GM21381 (cell line): ENCODE measurements at regions not wholly inside any gene's neighbourhood (a gene's known extent, or its start where the extent isn't known, plus 50 kb on each side); places are given as distances from the start of the nearest gene placed in this dataset.

Experiments used
- ATAC-seq: cut with Tn5 transposase; IDR thresholded peaks from one replicate; pipeline ENCODE4 v1.9.1; 2021; ENCODE audit warnings: mild to moderate bottlenecking, moderate library complexity; ENCODE audit not compliant: unreplicated experiment

DNA sequence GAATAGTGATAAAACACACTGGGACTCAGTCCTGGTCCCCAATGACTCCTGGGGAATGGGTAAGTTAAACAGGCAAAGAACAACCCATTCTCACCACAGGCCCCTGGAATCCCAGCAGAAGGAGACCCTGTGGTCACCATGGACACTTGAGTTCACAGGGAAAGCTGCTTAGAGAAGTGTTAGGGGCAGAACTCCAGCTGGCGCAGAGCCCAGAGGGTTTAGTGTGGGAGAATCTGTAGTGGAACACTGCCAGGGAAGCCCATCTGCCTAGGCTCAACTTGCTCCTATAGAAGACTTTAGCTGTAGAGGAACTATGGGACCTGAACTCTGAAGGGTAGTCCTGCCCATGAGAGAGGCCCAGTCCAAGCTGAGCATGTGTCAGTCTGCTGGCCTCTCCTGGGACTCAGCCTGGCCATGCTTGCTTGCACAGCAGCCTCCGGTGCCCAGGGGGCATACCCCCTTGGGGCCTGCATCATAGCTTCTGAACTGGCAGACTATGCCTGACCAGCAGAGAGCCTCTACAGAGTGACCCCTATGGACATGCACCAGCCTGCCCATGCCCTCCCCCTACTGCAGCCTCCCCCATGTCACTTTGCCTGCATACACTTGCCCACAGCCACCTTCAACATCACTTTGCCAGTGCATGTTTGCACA lies 343.5 kb downstream of the IDS start:
- ATAC-seq = no peak

DNA sequence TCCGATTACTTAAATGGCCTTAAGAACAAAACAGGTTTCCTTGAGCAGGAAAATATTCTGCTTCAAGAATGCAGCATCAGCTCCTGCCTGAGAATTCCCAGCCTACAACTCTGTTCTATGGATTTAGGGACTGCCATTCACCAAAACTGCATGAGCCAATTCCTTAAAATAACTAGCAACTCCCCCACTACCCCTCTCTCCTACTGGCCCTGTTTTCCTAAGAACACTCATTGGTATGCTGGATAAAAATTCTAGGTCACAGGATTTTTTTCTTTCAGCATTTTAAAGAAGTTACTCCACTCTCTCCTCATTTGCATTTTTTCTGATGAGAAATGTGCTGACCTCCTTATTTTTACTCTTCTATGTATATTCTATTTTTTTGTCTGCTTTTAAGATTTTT lies 347.1 kb downstream of the IDS start:
- ATAC-seq = no peak

DNA sequence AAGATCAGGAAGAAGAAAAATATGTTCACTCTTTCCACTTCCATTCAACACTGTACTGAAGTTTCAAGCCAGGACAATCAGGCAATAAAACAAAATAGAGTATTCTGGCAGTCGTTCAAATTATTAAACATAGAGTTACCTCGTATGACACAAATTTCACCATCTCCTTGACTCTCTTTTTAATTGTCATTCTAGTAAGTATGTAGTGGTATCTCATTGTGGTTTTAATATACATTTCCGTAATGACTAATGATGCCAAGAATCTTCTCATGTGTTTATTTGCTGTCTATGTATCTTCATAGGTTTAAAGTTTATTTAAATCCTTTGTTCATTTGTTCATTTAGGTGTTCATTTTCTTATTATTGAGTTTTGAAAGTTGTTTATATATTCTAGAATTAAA lies 352.2 kb downstream of the IDS start:
- ATAC-seq = no peak

DNA sequence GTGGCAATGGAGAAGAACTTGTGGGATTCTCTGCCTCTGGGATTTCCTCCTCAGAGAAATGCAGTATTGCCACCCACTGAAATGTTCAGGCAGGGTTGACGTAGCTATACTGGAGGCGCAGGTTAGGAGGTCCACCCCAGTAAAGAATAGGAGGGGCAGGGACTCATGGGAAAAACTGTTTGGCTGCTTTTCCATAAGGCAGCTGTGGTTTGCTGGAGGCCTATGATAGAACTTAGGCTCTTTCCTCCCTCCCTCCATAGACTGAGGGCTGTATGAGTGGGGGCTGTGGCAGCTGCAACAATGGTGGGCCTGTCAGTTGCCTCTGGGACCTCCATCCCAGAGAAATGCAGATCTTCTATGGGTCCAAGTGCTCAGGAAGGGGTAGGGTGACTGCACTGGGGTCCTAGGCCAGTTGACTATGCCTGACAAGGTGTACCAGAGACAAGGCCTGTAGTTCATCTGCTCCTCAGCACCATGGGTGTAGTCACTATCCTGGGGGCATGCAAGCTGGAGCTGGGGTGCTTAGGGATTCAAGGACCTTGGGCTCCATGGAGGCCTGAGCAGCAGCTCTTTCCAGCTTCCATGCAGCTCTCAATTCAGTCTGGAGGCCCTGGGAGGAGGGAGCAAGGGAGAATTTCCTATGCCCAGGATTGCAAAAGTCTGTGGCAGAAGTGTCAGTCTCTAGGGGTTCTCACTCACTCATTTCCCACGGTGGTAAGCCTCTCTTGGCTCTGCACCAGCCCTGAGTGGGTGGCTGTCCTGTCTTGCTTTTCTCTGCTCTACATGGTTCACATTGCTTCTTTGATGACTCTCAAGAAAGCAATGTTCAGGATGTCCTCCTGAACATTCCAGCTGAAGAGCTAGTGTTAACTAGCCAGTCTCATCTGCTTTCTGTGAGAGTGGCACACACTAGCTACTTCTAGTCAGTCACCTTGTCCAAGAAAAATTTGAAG lies 353.0 kb downstream of the IDS start:
- ATAC-seq = no peak

DNA sequence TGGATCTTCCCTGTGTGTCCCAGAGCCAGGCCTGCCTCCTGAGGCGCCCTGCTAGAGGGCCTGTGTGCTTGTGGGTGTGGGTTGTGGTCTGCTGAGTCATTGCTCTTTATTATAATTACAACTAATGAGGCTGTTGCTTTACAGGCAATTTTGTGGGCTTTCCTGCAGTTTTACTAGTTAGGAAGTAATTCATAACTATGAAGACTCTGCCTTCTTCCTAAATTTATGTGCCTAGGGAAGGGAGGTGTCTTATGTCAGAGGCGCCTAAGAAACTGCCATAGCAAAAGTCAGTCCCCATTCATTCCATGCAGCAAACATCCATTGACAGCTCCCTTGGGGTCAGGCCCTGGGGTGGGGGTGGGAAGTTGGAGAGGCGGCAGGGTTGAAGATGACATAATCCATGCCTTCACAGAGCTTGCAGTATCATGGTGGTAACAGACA lies 359.2 kb downstream of the IDS start:
- ATAC-seq = peak; percentile 57

DNA sequence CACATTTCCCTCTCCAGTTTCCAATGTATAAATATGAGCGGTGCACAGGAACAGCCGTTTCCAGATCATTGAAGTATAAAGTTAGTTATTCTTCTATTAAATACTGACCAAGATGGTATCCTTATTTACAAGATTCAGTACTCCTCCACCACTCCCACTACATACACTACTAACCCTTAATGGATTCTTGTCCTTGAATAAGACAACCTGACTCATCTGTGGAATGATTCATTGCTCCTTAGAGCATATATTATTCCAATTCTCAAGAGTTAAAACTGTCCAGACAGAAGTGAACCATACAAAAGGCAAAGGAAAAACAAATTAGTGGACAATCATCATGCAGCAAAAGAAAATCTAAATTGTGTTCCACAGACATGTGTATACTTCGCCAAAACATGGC lies 373.3 kb downstream of the IDS start:
- no peak for ATAC-seq

DNA sequence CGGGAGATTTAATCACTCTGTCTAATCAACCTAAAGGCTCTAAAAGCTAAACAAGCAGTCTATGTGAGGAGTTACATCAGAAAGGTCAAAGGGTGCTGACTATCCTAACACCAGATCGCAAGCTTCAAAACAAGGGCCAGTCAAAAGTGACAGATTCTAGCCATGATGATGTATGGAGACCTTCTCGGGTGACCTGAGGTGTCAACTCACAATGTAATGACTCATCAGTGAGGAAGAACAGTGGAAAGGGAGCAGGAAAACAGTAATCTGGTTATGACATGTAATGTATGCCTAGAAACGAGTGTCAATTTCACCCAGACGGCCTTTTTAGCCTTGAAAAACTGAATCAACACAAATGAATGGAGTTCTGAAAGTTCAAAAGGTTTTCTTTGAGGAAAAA lies 375.3 kb downstream of the IDS start:
- ATAC-seq = no peak

DNA sequence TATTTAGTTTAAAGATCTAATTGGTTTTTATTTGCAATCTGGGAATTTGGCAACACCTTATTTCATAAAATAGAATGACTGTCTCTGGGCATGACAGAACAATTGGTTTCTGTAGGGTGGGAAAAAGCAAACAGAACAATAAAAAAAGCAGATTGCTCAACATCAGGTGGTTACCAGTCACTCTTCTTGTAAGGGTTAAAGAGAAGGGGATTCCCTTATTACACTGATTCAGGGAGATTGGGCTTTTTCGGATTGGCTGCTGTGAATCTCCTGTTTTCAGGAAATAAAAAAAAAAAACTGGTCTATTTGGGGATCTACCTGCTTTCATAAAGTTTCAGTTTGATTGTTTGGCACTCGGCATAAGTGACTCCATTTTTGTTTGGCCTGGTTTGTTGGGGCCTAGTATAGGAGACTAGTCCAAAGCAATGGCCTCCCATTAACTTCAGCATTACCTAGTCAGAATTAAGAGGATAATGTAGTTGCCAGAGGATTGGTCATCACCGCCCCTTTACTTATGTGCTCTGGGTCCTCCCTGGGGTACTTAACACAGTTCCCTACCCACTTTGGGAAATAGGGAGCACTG lies 380.5 kb downstream of the IDS start:
- no peak for ATAC-seq

DNA sequence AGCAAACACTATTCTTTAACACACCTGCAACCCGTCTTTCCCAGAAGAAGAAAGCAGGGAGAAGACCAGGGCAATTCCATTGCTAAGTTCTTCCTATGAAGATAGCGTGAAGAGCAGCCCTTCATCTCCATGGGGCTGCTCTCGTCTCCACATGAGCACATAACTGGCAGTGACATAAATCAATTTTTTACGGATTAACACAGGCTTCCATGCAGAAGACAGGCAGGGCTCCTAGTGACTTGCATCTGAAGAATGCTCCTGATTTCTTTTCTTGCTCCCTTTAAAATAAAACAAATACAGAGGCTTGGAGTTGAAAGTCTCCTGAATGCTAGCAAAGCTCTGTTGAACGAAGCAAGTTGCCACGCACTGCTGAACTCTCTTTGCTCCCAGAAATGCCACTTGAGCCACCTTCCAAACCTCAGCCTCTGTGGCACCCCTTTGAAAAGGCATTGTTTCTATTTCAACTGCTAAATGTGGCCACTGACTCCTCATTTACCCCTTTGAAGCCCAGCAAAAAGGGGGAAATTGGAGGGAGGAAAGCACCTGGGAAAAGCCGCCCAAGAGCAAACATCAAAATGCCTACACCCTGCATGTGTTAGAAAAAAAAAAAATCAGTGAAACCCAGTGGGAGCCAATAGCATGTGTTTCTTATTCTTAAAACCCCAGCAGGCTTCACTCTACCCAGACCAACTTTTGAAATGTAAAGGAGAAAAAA lies 383.7 kb downstream of the IDS start:
- no peak for ATAC-seq

DNA sequence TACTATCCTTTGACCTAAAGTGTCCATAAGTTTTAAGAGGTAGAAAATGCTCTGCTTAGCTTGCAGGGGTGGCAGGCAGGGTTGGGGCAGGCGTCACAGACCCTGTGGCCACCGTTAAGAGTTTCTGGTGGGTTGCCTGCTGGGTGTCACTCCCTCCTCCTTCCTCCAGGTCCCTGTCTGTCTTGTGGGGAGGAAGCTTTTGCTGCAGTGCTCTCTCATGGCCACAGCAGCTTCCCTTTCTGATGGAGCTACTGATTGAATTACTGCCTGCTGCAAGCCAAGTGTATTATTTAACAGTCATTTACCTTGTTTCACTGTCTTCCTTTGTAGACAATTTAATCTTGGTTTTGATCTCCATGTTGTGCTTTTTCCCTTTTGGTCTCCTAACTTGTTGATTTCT lies 384.6 kb downstream of the IDS start:
- ATAC-seq = no peak

DNA sequence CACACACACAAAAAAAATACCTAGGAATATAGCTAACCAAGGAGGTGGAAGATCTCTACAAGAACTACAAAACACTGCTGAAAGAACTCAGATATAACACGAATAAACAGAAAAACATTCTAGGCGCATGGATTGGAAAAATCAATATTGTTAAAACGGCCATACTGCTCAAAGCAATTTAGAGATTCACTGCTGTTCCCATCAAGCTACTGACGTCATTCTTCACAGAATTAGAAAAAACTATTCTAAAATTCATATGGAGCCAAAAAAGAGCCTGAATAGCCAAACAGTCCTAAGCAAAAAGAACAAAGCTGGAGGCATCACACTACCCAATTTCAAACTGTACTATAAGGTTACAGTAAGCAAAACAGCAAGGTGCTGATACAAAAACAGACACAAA lies 390.2 kb downstream of the IDS start:
- ATAC-seq = no peak

DNA sequence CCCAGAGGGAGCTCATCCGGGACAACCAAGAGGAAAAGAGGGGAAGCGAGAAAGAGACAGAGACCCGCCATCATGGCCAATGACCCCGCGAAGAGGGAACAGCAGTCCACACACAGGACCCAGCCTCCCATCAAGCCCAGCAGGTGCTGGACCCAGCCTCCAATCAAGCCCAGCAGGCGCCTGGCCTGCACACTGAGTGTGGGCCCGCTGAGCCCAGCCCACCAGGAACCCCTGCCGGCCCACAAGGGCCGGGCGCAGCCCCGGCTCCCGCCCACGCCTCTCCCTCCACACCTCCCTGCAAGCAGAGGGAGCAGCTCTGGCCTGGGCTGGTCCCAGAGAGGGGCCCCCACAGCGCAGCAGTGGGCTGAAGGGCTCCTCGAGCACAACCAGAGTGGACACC lies 391.1 kb downstream of the IDS start:
- ATAC-seq = no peak

DNA sequence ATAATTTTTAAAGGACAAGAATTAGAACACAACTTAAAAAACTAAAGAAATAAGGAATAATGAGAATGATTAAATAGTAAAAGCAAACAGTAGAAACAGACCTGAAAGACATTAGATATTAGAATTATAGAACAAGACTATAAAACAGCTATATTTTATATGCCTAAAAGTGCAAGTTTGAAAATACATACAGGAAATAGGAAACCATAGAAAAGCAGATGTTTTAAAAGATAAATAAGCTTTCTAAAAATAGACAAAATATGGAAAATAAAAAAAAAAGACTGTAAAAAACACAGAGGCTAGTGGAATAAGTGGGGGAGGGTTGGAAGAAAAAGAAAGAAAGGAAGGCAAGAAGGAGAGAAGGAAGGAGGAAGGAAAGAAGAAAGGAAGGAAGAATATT lies 407.3 kb downstream of the IDS start:
- no peak for ATAC-seq

DNA sequence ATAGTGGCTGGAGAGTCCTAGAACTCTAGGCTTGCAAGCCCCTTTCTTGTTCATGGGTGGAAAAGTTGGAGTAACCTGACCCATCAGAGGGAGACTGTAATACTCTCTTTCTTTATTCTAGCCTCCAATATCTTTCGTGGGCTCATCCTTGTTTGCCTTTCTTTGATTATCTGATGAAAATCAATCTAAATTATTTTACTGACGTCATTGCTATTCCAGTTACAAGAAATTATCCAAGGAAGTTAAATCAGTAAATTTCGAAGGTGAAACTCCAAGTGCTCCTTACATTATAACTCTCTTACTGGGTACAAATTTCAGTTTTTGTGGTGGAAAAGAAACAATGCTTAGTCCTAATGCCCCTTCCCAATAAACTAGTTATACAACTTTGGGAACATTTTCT lies 412.9 kb downstream of the IDS start:
- no peak for ATAC-seq

DNA sequence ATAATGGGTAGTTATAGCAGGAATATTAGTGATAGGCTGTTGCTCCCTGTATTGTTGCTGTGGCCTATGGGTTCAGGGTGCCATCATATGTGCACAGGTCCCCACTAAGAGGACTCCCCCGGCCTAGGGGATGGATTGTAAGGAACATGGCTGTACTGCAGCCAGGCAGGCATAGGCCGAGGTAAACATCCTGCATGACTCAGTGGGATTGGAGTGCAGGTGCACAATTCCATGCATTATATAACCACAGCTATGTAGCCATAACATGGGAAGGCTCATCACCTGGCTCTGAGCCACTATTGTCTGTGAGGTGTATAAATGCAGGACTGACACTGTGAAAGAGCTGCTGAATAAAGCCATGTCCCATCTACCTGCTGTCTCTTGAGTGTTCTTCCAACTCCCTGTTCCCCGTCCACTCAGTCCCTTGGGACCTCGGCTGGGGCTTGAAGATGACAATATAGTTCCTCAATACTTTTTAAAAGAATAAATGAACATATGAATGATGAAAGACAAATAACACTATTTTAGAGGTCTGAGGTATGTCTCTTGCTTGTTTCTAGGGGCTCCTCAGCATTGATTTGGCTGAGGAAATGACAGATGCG lies 425.2 kb downstream of the IDS start:
- no peak for ATAC-seq

DNA sequence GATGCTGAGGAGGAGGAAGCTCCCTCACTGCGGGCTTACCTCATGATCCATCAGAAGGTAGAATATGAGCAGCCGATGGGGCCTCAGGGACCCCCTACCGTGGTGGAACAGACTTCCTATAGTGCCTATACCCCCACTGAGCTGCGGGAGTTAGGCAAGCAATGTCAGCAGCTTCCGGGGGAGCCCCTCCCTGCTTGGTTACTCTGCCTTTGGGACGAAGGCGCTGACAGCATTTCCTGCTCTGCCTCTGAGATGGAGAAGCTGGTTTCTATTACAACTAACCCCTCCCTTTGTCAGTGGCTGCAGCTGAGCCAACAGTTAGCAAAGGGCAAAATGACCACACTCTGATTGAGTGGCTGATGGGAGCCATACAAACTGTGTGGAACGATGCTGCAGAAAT lies 430.7 kb downstream of the IDS start:
- ATAC-seq = no peak

DNA sequence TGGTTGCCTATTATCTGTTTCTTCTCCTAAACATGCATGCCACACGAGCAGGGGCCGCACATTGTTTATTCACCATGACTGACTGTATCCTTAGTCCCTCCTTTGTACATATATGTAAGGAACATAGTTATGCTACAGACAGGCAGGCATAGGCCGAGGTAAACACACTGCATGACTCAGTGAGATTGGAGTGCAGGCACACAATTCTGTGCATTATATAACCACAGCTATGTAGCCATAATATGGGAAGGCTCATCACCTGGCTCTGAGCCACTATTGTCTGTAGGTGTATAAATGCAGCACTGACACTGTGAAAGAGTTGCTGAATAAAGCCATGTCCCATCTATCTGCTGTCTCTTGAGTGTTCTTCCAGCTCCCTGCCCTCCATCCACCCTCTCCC lies 431.6 kb downstream of the IDS start:
- ATAC-seq = no peak

DNA sequence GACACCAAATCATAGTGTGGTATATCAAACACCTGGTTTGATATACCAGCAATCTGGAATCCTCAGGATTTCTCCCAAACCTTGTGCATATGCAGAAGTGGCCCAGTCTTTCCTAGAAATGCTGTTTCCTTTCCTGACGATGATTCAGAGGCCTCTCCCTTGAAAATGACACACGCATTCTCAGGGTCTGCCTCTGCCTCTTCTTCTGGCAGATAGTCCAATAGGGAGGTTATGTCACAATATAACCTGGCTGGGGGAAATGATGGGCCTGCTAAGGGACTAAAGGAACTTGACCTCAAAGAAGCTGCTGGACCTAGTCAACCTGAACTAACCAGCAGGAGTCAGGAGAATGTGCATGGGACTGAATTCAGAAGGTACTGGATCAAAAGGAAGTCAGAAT lies 435.2 kb downstream of the IDS start:
- ATAC-seq = no peak

DNA sequence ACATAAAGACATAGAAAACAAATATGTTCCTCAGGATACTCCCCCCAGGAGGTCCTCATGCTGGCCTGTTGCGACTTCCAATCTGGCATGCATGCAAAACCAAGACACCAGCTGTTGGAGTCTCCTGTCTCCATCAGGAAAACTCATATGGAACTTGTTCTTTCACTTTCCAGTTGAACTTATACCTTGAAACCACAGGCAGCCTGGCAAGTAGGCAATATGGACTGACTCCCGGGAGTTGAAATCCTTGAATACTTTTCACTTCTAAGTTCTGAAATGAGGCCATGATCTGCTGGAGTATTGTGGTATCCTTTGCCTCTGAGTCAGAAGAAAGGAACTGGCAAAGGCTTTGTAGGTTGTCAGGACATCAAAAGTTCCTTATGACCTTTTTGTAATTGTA lies 444.2 kb downstream of the IDS start:
- no peak for ATAC-seq
